CD14-positive monocyte (primary cell): ENCODE measurements at regions not wholly inside any gene's neighbourhood (a gene's known extent, or its start where the extent isn't known, plus 50 kb on each side); places are given as distances from the start of the nearest gene placed in this dataset.

Source experiments
- DNase-seq, 3 donors: peaks; one replicate each; pipeline ENCODE4 v3.0.0-alpha.2; 2011 to 2022
- H2AFZ ChIP-seq: 2 replicates; pipeline ENCODE4 v1.6.0; 2012; ENCODE audit warnings: mild to moderate bottlenecking, low read depth, low read length, inconsistent platforms; ENCODE audit not compliant: insufficient read depth, poor library complexity, severe bottlenecking
- H3K27ac ChIP-seq, 2 donors: 1 replicate in 1 of 2; 2 replicates in 1 of 2; pipeline ENCODE4 v1.5.1; 2012 to 2013; ENCODE audit warnings: low read length in 2 of 2, control low read depth in 1 of 2, inconsistent platforms in 1 of 2, low read depth in 1 of 2, mild to moderate bottlenecking in 1 of 2
- H3K27me3 ChIP-seq, 2 donors: one replicate each; pipeline versions ENCODE4 v1.6.0 to v1.6.1; 2011 to 2013; ENCODE audit warnings: low read length in 2 of 2; ENCODE audit not compliant: control insufficient read depth in 2 of 2, insufficient read depth in 2 of 2
- H3K36me3 ChIP-seq, 2 donors: replicated peaks in 1 of 2; 1 replicate in 1 of 2; 2 replicates in 1 of 2; pipeline versions ENCODE4 v1.5.1 to v1.6.1; 2012 to 2013; ENCODE audit warnings: low read length in 2 of 2, control low read depth in 1 of 2, inconsistent platforms in 1 of 2, mild to moderate bottlenecking in 1 of 2; ENCODE audit not compliant: insufficient read depth in 2 of 2, control insufficient read depth in 1 of 2
- H3K4me1 ChIP-seq, 2 donors: 1 replicate in 1 of 2; 2 replicates in 1 of 2; pipeline versions ENCODE4 v1.5.1 to v1.6.1; 2012 to 2013; ENCODE audit warnings: low read length in 2 of 2, control low read depth in 1 of 2, inconsistent platforms in 1 of 2, mild to moderate bottlenecking in 1 of 2, moderate library complexity in 1 of 2; ENCODE audit not compliant: insufficient read depth in 2 of 2, control insufficient read depth in 1 of 2
- H3K4me2 ChIP-seq: replicated peaks from 2 replicates; pipeline ENCODE3; 2012; ENCODE audit warnings: low read length, moderate library complexity, mild to moderate bottlenecking; ENCODE audit not compliant: poor library complexity, severe bottlenecking; ENCODE audit errors: extremely low read depth
- H3K4me3 ChIP-seq, 3 experiments: fragments of 200-600 bp in 1 of 3; sonication (generic) in 1 of 3; replicated peaks in 1 of 3; 1 replicate in 2 of 3; 2 replicates in 1 of 3; pipeline ENCODE4 v1.5.1; 2011 to 2013; ENCODE audit warnings: low read length in 3 of 3, mild to moderate bottlenecking in 3 of 3, control low read depth in 2 of 3, low read depth in 2 of 3, inconsistent platforms in 1 of 3, moderate library complexity in 1 of 3
- H3K79me2 ChIP-seq: 2 replicates; pipeline ENCODE4 v1.6.0; 2012; ENCODE audit warnings: mild to moderate bottlenecking, control low read depth, inconsistent platforms, low read length, moderate library complexity; ENCODE audit not compliant: insufficient read depth
- H3K9ac ChIP-seq: 2 replicates; pipeline ENCODE4 v1.6.0; 2017; ENCODE audit warnings: low read length, mild to moderate bottlenecking; ENCODE audit not compliant: insufficient read depth, poor library complexity, severe bottlenecking
- H3K9me3 ChIP-seq, 2 donors: replicated peaks in 1 of 2; 1 replicate in 1 of 2; 2 replicates in 1 of 2; pipeline versions ENCODE4 v1.5.1 to v1.6.1; 2012 to 2013; ENCODE audit warnings: low read length in 2 of 2, control low read depth in 1 of 2; ENCODE audit not compliant: control insufficient read depth in 1 of 2, insufficient read depth in 1 of 2
- H4K20me1 ChIP-seq: 2 replicates; pipeline ENCODE4 v1.6.0; 2012; ENCODE audit warnings: mild to moderate bottlenecking, low read length, control low read depth, moderate library complexity; ENCODE audit not compliant: insufficient read depth
- H3K27ac Mint-ChIP-seq, 7 donors: one replicate each; pipeline ENCODE4 v1.8.0; 2020; ENCODE audit warnings: mild to moderate bottlenecking in 7 of 7, mixed read lengths in 7 of 7, moderate library complexity in 6 of 7, inconsistent platforms in 2 of 7
- H3K27me3 Mint-ChIP-seq, 3 donors: one replicate each; pipeline ENCODE4 v1.8.0; 2021 to 2022; ENCODE audit warnings: low read depth in 3 of 3, mild to moderate bottlenecking in 3 of 3, mixed read lengths in 3 of 3, moderate library complexity in 3 of 3, inconsistent platforms in 1 of 3
- H3K36me3 Mint-ChIP-seq, 2 donors: one replicate each; pipeline ENCODE4 v1.8.0; 2020; ENCODE audit warnings: mixed read lengths in 2 of 2, inconsistent platforms in 1 of 2, mild to moderate bottlenecking in 1 of 2
- H3K4me1 Mint-ChIP-seq: one replicate; pipeline ENCODE4 v1.8.0; 2020; ENCODE audit warnings: mild to moderate bottlenecking, mixed read lengths
- H3K4me3 Mint-ChIP-seq, 2 donors: one replicate each; pipeline ENCODE4 v1.8.0; 2020; ENCODE audit warnings: mild to moderate bottlenecking in 2 of 2, mixed read lengths in 2 of 2, moderate library complexity in 1 of 2
- H3K9me3 Mint-ChIP-seq, 7 donors: one replicate each; pipeline ENCODE4 v1.8.0; 2020 to 2022; ENCODE audit warnings: mixed read lengths in 7 of 7, mild to moderate bottlenecking in 6 of 7, moderate library complexity in 6 of 7, inconsistent platforms in 2 of 7
- CTCF ChIP-seq: fragments of 200-600 bp; IDR thresholded peaks from one replicate; pipeline ENCODE4 v1.8.0; 2022; ENCODE audit warnings: antibody characterized with exemption, mild to moderate bottlenecking
- WGBS: methylation state at CpG from one replicate; pipeline ENCODE4 v1.1.5; 2013; ENCODE audit warnings: missing lambda C conversion rate; ENCODE audit not compliant: insufficient coverage; 5-methylcytosine and 5-hydroxymethylcytosine counted together
- intact Hi-C, 2 donors: fragments of 100-400 bp; cut with micrococcal nuclease; formaldehyde crosslinking; loops; one replicate each; pipeline versions ENCODE4 v1.15.0 to v1.15.1; 2023

DNA sequence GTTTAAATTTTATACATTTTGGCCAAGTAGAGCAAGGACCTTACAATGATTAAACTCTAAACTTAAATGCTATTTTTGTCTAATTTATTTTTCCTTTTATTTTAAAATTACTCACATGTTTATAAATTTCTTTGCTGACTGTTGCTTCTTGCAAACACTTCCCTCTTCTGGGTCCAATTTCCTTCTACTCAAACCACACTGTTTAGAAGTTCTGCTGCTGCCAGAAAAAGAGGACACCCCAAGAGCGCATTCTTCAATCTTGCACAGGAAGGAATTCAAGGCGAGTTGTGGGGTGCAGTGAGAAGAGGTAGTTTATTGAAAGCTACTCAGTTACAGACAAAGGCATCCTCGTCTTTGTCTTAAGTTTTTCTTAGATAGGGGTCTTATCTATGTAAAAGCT lies 88.5 kb upstream of the NEK7 start:
- Histone ChIP-seq H3K27ac (no peak overlapping the region), H3K9ac (no peak overlapping the region), H3K79me2 (no peaks in the 10 kb centered on the region), H3K4me1 (peaks cover 4 to 6% of the 10 kb centered on the region in 2 donors), H3K36me3 (no peaks in the 10 kb centered on the region), H3K4me3 (no peak overlapping the region), H3K4me2 (no peak overlapping the region), H3K27me3 (no peaks in the 10 kb centered on the region), H3K9me3 (no peaks in the 10 kb centered on the region), H4K20me1 (no peaks in the 10 kb centered on the region), H2AFZ (no peak overlapping the region)
- no peak for TF ChIP-seq CTCF
- 0% methylated on average over 1 of the region's 3 CpGs for WGBS
- Mint-ChIP-seq H3K4me1 (peaks cover 6% of the 10 kb centered on the region), H3K36me3 (no peaks in the 10 kb centered on the region), H3K4me3 (peak overlapping the region in 1 of 2 donors; percentile 54), H3K9me3 (peaks cover 0 to 7% (median 0%) of the 10 kb centered on the region in 7 donors), H3K27me3 (no peaks in the 10 kb centered on the region), H3K27ac (no peak overlapping the region)
- DNase-seq = peak in 1 of 3 donors; percentile 7
- intact Hi-C loops = no loop called here

GRCh38 chr1:198072177-198072576 lies 84.6 kb upstream of the NEK7 start:
- no peak overlapping the region for H2AFZ ChIP-seq
- H3K4me3 ChIP-seq = no peak overlapping the region
- H3K27me3 ChIP-seq = no peaks in the 10 kb centered on the region
- H4K20me1 ChIP-seq = no peaks in the 10 kb centered on the region
- H3K79me2 ChIP-seq = no peaks in the 10 kb centered on the region
- H3K9ac ChIP-seq = no peak overlapping the region
- WGBS = no CpG with 5 or more reads among the region's 1 CpG
- no peak overlapping the region for H3K27ac Mint-ChIP-seq
- H3K27ac ChIP-seq = no peak overlapping the region
- H3K36me3 ChIP-seq = no peaks in the 10 kb centered on the region
- peaks cover 0 to 7% (median 0%) of the 10 kb centered on the region in 7 donors for H3K9me3 Mint-ChIP-seq
- intact Hi-C loops = no loop called here
- H3K4me1 Mint-ChIP-seq = peaks cover 6% of the 10 kb centered on the region
- H3K4me3 Mint-ChIP-seq = no peak overlapping the region
- H3K4me2 ChIP-seq = no peak overlapping the region
- DNase-seq = no peak
- no peaks in the 10 kb centered on the region for H3K36me3 Mint-ChIP-seq
- peaks cover 4 to 6% of the 10 kb centered on the region in 2 donors for H3K4me1 ChIP-seq
- H3K27me3 Mint-ChIP-seq = no peaks in the 10 kb centered on the region
- H3K9me3 ChIP-seq = no peaks in the 10 kb centered on the region
- no peak for TF ChIP-seq CTCF
